HL-60 (cell line): ENCODE measurements at regions not wholly inside any gene's neighbourhood (a gene's known extent, or its start where the extent isn't known, plus 50 kb on each side); places are given as distances from the start of the nearest gene placed in this dataset.

ENCODE experiments used
- DNase-seq, 2 experiments: peaks; one replicate each; pipeline ENCODE4 v3.0.0-alpha.2; 2010 to 2020; ENCODE audit warnings: low read depth in 1 of 2, low spot score in 1 of 2
- H3K27ac ChIP-seq: fragments of 250-450 bp; sonication (Bioruptor Pico); replicated peaks from 2 replicates; pipeline ENCODE4 v1.5.1; 2020; ENCODE audit warnings: mild to moderate bottlenecking, moderate library complexity
- H3K27me3 ChIP-seq: fragments of 250-450 bp; sonication (Bioruptor Pico); 2 replicates; pipeline ENCODE4 v1.5.1; 2021; ENCODE audit warnings: mild to moderate bottlenecking, moderate library complexity; ENCODE audit not compliant: insufficient read depth, poor library complexity, severe bottlenecking
- H3K4me3 ChIP-seq: replicated peaks from 2 replicates; pipeline ENCODE4 v1.5.1; 2011; ENCODE audit warnings: mild to moderate bottlenecking, control low read depth, low read length; ENCODE audit not compliant: insufficient read depth
- CTCF ChIP-seq: IDR thresholded peaks from one replicate; pipeline ENCODE4 v1.5.1; 2011; ENCODE audit warnings: low read length, control low read depth, inconsistent platforms; ENCODE audit not compliant: insufficient read depth
- GABPA ChIP-seq: IDR thresholded peaks from 2 replicates; pipeline ENCODE4 v1.6.1; 2012; ENCODE audit warnings: low read depth
- POLR2AphosphoS5 ChIP-seq: IDR thresholded peaks from 2 replicates; pipeline ENCODE4 v1.6.1; 2012; ENCODE audit warnings: low read depth
- REST ChIP-seq: IDR thresholded peaks from 2 replicates; pipeline ENCODE4 v1.6.1; 2012; ENCODE audit warnings: low read depth; ENCODE audit not compliant: insufficient replicate concordance
- SPI1 ChIP-seq: IDR thresholded peaks from 2 replicates; pipeline ENCODE4 v1.6.1; 2012; ENCODE audit warnings: low read depth, mild to moderate bottlenecking, borderline replicate concordance

GRCh38 chr11:32033491-32033890 is 57.4 kb upstream of the RCN1 start:
- Histone ChIP-seq H3K27ac (no peak overlapping the region), H3K4me3 (no peak overlapping the region), H3K27me3 (peaks cover 3% of the 10 kb centered on the region)
- no peak for DNase-seq
- TF ChIP-seq SPI1 (no peak), CTCF (no peak)

GRCh38 chr11:32033067-32033466 is 57.8 kb upstream of the RCN1 start:
- TF ChIP-seq CTCF (no peak), REST (no peak), SPI1 (no peak), GABPA (no peak), POLR2AphosphoS5 (no peak)
- no peak overlapping the region for H3K27ac ChIP-seq
- H3K27me3 ChIP-seq, result peaks cover 3% of the 10 kb centered on the region
- no peak for DNase-seq
- no peak overlapping the region for H3K4me3 ChIP-seq

- H3K4me3 ChIP-seq, result no peak overlapping the region
- H3K27me3 ChIP-seq, result peaks cover 3% of the 10 kb centered on the region
- no peak overlapping the region for H3K27ac ChIP-seq
- TF ChIP-seq POLR2AphosphoS5, result no peak
- no peak for TF ChIP-seq GABPA
- no peak for TF ChIP-seq SPI1
- TF ChIP-seq CTCF, result no peak
- DNase-seq, result no peak
These were observed 58.4 kb upstream of the RCN1 start for GRCh38 chr11:32032478-32032877.

- TF ChIP-seq REST, result no peak
- TF ChIP-seq CTCF, result no peak
- no peak for TF ChIP-seq SPI1
- TF ChIP-seq POLR2AphosphoS5, result no peak
- TF ChIP-seq GABPA, result no peak
- peaks cover 3% of the 10 kb centered on the region for H3K27me3 ChIP-seq
- no peak overlapping the region for H3K4me3 ChIP-seq
- DNase-seq, result no peak
- H3K27ac ChIP-seq, result no peak overlapping the region
These were observed 58.8 kb upstream of the RCN1 start for GRCh38 chr11:32032052-32032451.
